ENCODE measurements at regions not wholly inside any gene's neighbourhood (a gene's known extent, or its start where the extent isn't known, plus 50 kb on each side); places are given as distances from the start of the nearest gene placed in this dataset.

DNA sequence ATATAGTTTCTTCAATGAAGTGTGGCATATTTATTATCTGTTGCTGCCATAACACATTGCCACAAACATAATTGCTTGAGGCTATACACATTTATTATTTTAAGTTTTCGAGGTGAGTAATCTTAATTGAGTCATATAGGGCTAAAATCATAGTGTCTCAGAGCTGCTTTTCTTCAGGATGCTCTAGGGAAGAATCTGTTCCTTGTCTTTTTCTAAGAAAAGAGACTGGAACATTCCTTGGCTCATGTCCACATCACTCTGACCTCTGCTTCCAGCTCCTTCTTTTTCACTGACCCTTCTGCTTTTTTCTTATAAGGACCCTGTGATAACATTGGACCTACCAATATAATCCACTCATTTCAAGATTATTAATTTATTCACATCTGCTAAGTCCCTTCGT, 632.4 kb upstream of the TYRP1 start:
- no peak for TF ChIP-seq EZH2 (IDR thresholded peaks at IDR 0.05; ENCODE audit: borderline replicate concordance)
- TF ChIP-seq, protein P1, sequence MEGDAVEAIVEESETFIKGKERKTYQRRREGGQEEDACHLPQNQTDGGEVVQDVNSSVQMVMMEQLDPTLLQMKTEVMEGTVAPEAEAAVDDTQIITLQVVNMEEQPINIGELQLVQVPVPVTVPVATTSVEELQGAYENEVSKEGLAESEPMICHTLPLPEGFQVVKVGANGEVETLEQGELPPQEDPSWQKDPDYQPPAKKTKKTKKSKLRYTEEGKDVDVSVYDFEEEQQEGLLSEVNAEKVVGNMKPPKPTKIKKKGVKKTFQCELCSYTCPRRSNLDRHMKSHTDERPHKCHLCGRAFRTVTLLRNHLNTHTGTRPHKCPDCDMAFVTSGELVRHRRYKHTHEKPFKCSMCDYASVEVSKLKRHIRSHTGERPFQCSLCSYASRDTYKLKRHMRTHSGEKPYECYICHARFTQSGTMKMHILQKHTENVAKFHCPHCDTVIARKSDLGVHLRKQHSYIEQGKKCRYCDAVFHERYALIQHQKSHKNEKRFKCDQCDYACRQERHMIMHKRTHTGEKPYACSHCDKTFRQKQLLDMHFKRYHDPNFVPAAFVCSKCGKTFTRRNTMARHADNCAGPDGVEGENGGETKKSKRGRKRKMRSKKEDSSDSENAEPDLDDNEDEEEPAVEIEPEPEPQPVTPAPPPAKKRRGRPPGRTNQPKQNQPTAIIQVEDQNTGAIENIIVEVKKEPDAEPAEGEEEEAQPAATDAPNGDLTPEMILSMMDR (IDR thresholded peaks at IDR 0.05; ENCODE audit: poor library complexity) = no peak
- no peak for TF ChIP-seq EZH2phosphoT487 (IDR thresholded peaks at IDR 0.05; ENCODE audit: low read depth, severe bottlenecking, unreplicated experiment)
- Histone ChIP-seq H3K79me2 (no peaks in the 10 kb centered on the region), H4K20me1 (ENCODE audit: insufficient read depth, poor library complexity, severe bottlenecking) (no peaks in the 10 kb centered on the region), H3K4me1 (ENCODE audit: insufficient read depth) (peaks cover 26% of the 10 kb centered on the region), H3K4me3 (no peak overlapping the region), H2AFZ (no peak overlapping the region), H3K9me3 (ENCODE audit: low read depth) (no peaks in the 10 kb centered on the region), H3K27me3 (no peaks in the 10 kb centered on the region), H3K9me2 (replicated peaks; ENCODE audit: insufficient read depth) (no peaks in the 10 kb centered on the region), H3K36me3 (replicated peaks; ENCODE audit: insufficient read depth, low read depth) (no peaks in the 10 kb centered on the region), H3K4me2 (no peak overlapping the region), H3K27ac (no peak overlapping the region)
- no peak for DNase-seq (ENCODE audit: low spot score)
- 84% methylated on average over 2 of the region's 2 CpGs for WGBS (ENCODE audit: low lambda C conversion rate, missing lambda C conversion rate)

DNA sequence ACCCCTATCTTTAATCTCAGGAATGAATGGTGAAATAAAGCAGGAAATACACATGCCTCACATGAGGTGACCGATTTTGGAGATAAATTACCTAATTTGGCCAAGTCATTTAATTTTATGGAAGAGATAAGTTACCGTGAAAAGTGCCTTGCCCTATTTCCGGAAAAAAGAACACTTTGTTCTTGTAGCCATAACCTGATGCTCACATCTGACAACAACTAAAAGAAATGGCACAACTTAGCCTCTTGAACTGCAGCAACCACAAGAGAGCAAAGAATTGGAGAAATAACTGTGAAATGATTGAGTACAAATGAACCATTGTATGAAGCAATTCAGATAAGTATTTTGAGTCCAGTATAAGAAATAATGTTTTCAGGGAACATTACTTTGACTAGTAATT, 628.1 kb upstream of the TYRP1 start:
- Histone ChIP-seq H3K9me2 (replicated peaks; ENCODE audit: insufficient read depth) (no peaks in the 10 kb centered on the region), H4K20me1 (ENCODE audit: insufficient read depth, poor library complexity, severe bottlenecking) (no peaks in the 10 kb centered on the region), H3K4me2 (peak overlapping the region; percentile 11), H3K79me2 (no peaks in the 10 kb centered on the region), H3K4me1 (ENCODE audit: insufficient read depth) (peaks cover 14% of the 10 kb centered on the region), H3K36me3 (replicated peaks; ENCODE audit: insufficient read depth, low read depth) (no peaks in the 10 kb centered on the region), H2AFZ (no peak overlapping the region), H3K27ac (no peak overlapping the region), H3K9me3 (ENCODE audit: low read depth) (no peaks in the 10 kb centered on the region), H3K4me3 (no peak overlapping the region), H3K27me3 (no peaks in the 10 kb centered on the region)
- TF ChIP-seq, protein P1 (IDR thresholded peaks at IDR 0.05; ENCODE audit: poor library complexity) = no peak
- no peak for TF ChIP-seq EZH2phosphoT487 (IDR thresholded peaks at IDR 0.05; ENCODE audit: low read depth, severe bottlenecking, unreplicated experiment)
- TF ChIP-seq EZH2 (IDR thresholded peaks at IDR 0.05; ENCODE audit: borderline replicate concordance) = no peak
- no peak for DNase-seq (ENCODE audit: low spot score)
- 28% methylated on average over 3 of the region's 3 CpGs for WGBS (ENCODE audit: low lambda C conversion rate, missing lambda C conversion rate)

DNA sequence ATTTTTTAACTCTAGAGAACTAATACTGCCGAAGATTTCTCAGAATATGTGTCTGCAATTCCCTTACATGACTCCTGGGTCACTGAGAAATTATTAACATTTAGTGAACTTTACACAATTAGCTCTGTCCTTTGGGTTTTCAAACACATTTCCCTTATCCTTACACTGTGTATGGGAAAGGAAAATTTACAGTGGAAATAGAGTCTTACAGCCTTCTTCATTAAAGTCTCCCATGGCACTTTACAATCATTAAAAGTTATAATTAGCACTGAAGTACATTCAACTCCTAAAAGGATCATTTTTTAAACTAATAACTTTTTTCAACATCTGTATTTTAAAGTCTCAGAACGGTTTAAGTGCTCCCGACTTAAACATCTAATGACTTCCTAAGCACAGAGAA, 627.5 kb upstream of the TYRP1 start:
- H3K79me2 ChIP-seq = no peaks in the 10 kb centered on the region
- H3K4me2 ChIP-seq = no peak overlapping the region
- no peaks in the 10 kb centered on the region for H3K9me3 ChIP-seq (ENCODE audit: low read depth)
- no peaks in the 10 kb centered on the region for H4K20me1 ChIP-seq (ENCODE audit: insufficient read depth, poor library complexity, severe bottlenecking)
- no peaks in the 10 kb centered on the region for H3K9me2 ChIP-seq (replicated peaks; ENCODE audit: insufficient read depth)
- H2AFZ ChIP-seq = no peak overlapping the region
- H3K36me3 ChIP-seq (replicated peaks; ENCODE audit: insufficient read depth, low read depth) = no peaks in the 10 kb centered on the region
- peaks cover 14% of the 10 kb centered on the region for H3K4me1 ChIP-seq (ENCODE audit: insufficient read depth)
- WGBS (ENCODE audit: low lambda C conversion rate, missing lambda C conversion rate) = 77% methylated on average over 3 of the region's 3 CpGs
- no peaks in the 10 kb centered on the region for H3K27me3 ChIP-seq
- peak overlapping the region; percentile 14 for H3K27ac ChIP-seq
- TF ChIP-seq EZH2 (IDR thresholded peaks at IDR 0.05; ENCODE audit: borderline replicate concordance) = no peak
- no peak for TF ChIP-seq EZH2phosphoT487 (IDR thresholded peaks at IDR 0.05; ENCODE audit: low read depth, severe bottlenecking, unreplicated experiment)
- TF ChIP-seq, protein P1 (IDR thresholded peaks at IDR 0.05; ENCODE audit: poor library complexity) = no peak
- no peak for DNase-seq (ENCODE audit: low spot score)
- no peak overlapping the region for H3K4me3 ChIP-seq

Data from hepatocyte (in vitro differentiated cells).